NCI-H1048 (cell line): ENCODE measurements at regions not wholly inside any gene's neighbourhood (a gene's known extent, or its start where the extent isn't known, plus 50 kb on each side); places are given as distances from the start of the nearest gene placed in this dataset.
"Not testable (repeated sequence)": the region's sequence is repeated elsewhere in the genome, so short reads cannot be mapped to it uniquely, and the experiment has no call there.

Source experiments
- DNase-seq: peaks from one replicate; lab custom pipeline; 2025; lab: John Stamatoyannopoulos, UW

- DNase-seq = no peak
These were observed 71.2 kb upstream of the PELI2 start for GRCh38 chr14:56046996-56047395.

GRCh38 chr14:56049536-56049935, 68.7 kb upstream of the PELI2 start:
- DNase-seq = no peak

GRCh38 chr14:56055511-56055910, 62.7 kb upstream of the PELI2 start:
- no peak for DNase-seq

- DNase-seq = no peak
These were observed 62.2 kb upstream of the PELI2 start for GRCh38 chr14:56056031-56056430.

- DNase-seq = no peak
These were observed 61.0 kb upstream of the PELI2 start for GRCh38 chr14:56057071-56057741.

GRCh38 chr14:56057767-56058166, 60.4 kb upstream of the PELI2 start:
- no peak for DNase-seq

- DNase-seq = no peak
These were observed 59.2 kb upstream of the PELI2 start for GRCh38 chr14:56059054-56059453.

GRCh38 chr14:56061051-56061450, 57.2 kb upstream of the PELI2 start:
- no peak for DNase-seq

GRCh38 chr14:56063131-56063530, 55.1 kb upstream of the PELI2 start:
- no peak for DNase-seq

GRCh38 chr14:56064513-56064912, 53.7 kb upstream of the PELI2 start:
- no peak for DNase-seq

GRCh38 chr14:56065199-56065598, 53.0 kb upstream of the PELI2 start:
- not testable (repeated sequence) for DNase-seq

GRCh38 chr14:56065621-56066290, 52.5 kb upstream of the PELI2 start:
- DNase-seq = no peak
